ENCODE measurements at regions not wholly inside any gene's neighbourhood (a gene's known extent, or its start where the extent isn't known, plus 50 kb on each side); places are given as distances from the start of the nearest gene placed in this dataset.
"Not testable (repeated sequence)": the region's sequence is repeated elsewhere in the genome, so short reads cannot be mapped to it uniquely, and the experiment has no call there.

DNA sequence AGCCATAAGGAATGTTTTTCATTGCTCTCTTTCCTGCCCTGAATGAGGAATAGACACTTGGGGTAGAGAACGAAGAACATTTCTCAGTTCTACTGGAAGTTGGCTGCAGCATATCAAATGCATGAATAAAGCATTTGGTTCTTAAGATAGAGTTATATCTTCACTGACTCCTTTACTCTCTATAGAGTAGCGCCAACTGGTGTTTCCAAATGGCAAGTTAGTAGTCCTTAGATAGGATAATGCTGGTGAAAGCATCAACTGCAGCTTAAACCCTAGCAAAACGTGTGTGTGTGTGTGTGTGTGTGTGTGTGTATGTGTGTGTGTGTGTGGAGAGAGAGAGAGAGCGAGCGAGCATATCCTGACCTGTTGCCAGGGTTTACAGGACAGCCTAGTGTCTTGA, 62.2 kb upstream of the FRMPD4 start:
- H3K27ac ChIP-seq = no peak overlapping the region
- no peak for TF ChIP-seq ZFX (IDR thresholded peaks at IDR 0.05)
- TF ChIP-seq, protein P1, sequence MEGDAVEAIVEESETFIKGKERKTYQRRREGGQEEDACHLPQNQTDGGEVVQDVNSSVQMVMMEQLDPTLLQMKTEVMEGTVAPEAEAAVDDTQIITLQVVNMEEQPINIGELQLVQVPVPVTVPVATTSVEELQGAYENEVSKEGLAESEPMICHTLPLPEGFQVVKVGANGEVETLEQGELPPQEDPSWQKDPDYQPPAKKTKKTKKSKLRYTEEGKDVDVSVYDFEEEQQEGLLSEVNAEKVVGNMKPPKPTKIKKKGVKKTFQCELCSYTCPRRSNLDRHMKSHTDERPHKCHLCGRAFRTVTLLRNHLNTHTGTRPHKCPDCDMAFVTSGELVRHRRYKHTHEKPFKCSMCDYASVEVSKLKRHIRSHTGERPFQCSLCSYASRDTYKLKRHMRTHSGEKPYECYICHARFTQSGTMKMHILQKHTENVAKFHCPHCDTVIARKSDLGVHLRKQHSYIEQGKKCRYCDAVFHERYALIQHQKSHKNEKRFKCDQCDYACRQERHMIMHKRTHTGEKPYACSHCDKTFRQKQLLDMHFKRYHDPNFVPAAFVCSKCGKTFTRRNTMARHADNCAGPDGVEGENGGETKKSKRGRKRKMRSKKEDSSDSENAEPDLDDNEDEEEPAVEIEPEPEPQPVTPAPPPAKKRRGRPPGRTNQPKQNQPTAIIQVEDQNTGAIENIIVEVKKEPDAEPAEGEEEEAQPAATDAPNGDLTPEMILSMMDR (conservative IDR thresholded peaks at IDR 0.05) = no peak

DNA sequence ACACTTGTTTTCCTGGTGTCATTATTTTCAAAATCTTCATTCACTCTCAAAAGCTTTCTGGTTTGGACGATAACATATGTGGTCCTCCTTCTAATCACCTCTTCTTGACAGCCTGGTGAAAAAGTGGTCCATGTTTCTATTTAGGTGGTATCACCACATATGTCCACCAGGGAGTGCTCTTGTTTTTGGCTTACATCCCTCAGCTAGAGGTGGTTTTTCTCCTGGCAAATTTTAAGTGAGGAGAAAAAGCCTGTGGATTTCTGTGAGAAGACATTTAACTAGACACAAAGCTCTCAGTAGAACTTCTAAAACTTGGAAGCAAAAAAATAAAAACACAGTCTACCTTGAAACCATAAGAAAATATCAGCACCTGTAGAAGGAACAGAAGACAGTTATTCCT, 58.0 kb upstream of the FRMPD4 start:
- TF ChIP-seq, protein P1 (conservative IDR thresholded peaks at IDR 0.05) = peak; percentile 55
- no peak for TF ChIP-seq ZFX (IDR thresholded peaks at IDR 0.05)
- H3K27ac ChIP-seq = no peak overlapping the region

DNA sequence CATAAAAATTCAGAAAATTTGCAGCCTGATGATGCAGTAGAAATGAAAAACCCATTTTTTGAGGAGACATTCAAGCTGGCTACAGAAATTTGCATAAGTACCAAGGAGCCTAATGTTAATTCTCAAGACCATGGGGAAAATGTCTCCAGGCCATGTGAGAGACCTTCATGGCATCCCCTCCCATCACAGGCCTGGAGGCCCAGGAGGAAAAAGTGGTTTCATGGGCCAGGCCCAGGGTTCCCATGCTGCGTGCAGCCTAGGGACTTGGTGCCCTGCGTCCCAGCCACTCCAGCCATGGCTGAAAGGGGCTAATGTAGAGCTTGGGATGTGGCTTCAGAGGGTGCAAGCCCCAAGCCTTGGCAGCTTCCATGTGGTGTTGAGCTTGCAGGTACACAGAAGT, 55.3 kb upstream of the FRMPD4 start:
- H3K27ac ChIP-seq = not testable (repeated sequence)

Measured in C4-2B (cell line).